Transverse colon (tissue), 3 donors: ENCODE measurements at regions not wholly inside any gene's neighbourhood (a gene's known extent, or its start where the extent isn't known, plus 50 kb on each side); places are given as distances from the start of the nearest gene placed in this dataset.
"Not testable (repeated sequence)": the region's sequence is repeated elsewhere in the genome, so short reads cannot be mapped to it uniquely, and the experiment has no call there.

Experiments
- EP300 ChIP-seq: sonication (generic); formaldehyde crosslinking; IDR thresholded peaks from one replicate; pipeline ENCODE4 v1.6.1; 2017; ENCODE audit warnings: antibody characterized with exemption, low read depth
- TF ChIP-seq, protein P1 (sequence below), 5 experiments: fragments of 200-600 bp in 3 of 5; fragments of 450-650 bp in 2 of 5; sonication (generic) in 3 of 5; IDR thresholded peaks; 1 replicate in 2 of 5; 2 replicates in 3 of 5; pipeline ENCODE4 v1.5.1; 2016 to 2017; ENCODE audit warnings: antibody characterized with exemption in 5 of 5, inconsistent platforms in 3 of 5, mild to moderate bottlenecking in 2 of 5, moderate library complexity in 1 of 5

DNA sequence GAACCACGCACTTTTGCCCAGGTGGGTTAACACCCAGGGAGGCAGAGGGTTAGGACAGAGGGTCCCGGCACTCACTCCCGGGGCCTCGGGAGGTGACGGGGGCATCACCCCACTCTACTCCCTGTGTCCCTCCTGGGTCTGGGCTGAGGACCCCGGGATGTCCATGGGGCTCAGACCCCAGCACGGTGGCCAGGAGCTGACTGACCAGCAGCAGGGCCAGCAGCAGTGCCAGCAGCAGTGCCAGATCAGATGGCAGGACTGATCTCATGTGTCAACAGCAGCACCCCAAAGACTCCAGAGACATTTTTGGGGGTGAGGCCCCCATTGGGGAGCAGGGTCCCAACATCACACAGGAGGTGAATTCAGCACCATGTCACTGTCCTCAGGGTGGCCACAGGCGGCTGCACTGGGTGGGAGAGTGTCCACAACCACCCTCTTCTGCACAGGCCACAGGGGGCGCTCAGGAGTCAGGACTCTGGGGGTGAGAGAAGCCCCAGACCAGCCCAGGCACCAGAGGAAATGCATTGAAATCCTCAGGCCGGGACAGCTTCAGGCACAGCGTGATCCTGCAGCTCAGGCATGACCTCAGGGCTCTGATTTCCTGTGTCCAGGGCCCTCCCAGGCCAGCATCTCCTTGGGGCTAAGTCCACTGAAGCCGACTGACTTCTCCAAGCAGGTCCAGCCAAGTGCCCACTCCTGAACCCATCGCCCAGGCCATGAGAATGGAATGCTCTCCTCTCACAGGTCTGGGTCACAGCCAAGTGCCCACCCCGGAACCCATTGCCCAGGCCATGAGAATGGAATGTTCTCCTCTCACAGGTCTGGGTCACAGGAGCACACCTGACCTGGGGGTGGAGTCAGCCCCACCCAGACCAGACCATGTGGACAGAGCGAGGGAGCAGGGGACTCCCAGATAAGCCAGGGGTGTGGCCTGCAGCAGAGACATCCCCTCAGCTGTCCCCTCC lies 87.2 kb upstream of the SFSWAP start:
- TF ChIP-seq, protein P1, sequence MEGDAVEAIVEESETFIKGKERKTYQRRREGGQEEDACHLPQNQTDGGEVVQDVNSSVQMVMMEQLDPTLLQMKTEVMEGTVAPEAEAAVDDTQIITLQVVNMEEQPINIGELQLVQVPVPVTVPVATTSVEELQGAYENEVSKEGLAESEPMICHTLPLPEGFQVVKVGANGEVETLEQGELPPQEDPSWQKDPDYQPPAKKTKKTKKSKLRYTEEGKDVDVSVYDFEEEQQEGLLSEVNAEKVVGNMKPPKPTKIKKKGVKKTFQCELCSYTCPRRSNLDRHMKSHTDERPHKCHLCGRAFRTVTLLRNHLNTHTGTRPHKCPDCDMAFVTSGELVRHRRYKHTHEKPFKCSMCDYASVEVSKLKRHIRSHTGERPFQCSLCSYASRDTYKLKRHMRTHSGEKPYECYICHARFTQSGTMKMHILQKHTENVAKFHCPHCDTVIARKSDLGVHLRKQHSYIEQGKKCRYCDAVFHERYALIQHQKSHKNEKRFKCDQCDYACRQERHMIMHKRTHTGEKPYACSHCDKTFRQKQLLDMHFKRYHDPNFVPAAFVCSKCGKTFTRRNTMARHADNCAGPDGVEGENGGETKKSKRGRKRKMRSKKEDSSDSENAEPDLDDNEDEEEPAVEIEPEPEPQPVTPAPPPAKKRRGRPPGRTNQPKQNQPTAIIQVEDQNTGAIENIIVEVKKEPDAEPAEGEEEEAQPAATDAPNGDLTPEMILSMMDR (IDR thresholded peaks at IDR 0.05): not testable (repeated sequence)
- TF ChIP-seq EP300: not testable (repeated sequence)
